NOMO-1 (cell line): ENCODE measurements at regions not wholly inside any gene's neighbourhood (a gene's known extent, or its start where the extent isn't known, plus 50 kb on each side); places are given as distances from the start of the nearest gene placed in this dataset.

Experiments used
- DNase-seq, 2 experiments: peaks; one replicate each; lab custom pipeline; 2025; ENCODE audit not compliant: unreplicated experiment in 2 of 2; lab: John Stamatoyannopoulos, UW

GRCh38 chr1:114315631-114316030 is 162.0 kb upstream of the SYT6 start:
- no peak for DNase-seq

- DNase-seq = no peak
These were observed 160.9 kb upstream of the SYT6 start for GRCh38 chr1:114314576-114314975.

GRCh38 chr1:114314098-114314497 is 160.4 kb upstream of the SYT6 start:
- DNase-seq = no peak

GRCh38 chr1:114310695-114311271 is 157.1 kb upstream of the SYT6 start:
- DNase-seq = no peak

GRCh38 chr1:114302821-114303220 is 149.2 kb upstream of the SYT6 start:
- DNase-seq = no peak

GRCh38 chr1:114299331-114299975 is 145.8 kb upstream of the SYT6 start:
- DNase-seq = no peak

- DNase-seq = no peak
These were observed 144.3 kb upstream of the SYT6 start for GRCh38 chr1:114298008-114298407.

GRCh38 chr1:114296413-114296812 is 142.7 kb upstream of the SYT6 start:
- DNase-seq = no peak

GRCh38 chr1:114295321-114295720 is 141.7 kb upstream of the SYT6 start:
- DNase-seq = no peak

GRCh38 chr1:114292835-114293234 is 139.2 kb upstream of the SYT6 start:
- no peak for DNase-seq

- DNase-seq = no peak
These were observed 138.5 kb upstream of the SYT6 start for GRCh38 chr1:114292194-114292593.

GRCh38 chr1:114290776-114291175 is 137.1 kb upstream of the SYT6 start:
- no peak for DNase-seq

GRCh38 chr1:114290341-114290740 is 136.7 kb upstream of the SYT6 start:
- DNase-seq = no peak

- DNase-seq = no peak
These were observed 136.2 kb upstream of the SYT6 start for GRCh38 chr1:114289824-114290223.

GRCh38 chr1:114289306-114289705 is 135.6 kb upstream of the SYT6 start:
- no peak for DNase-seq

- DNase-seq = no peak
These were observed 133.3 kb upstream of the SYT6 start for GRCh38 chr1:114286960-114287359.

- no peak for DNase-seq
These were observed 132.5 kb upstream of the SYT6 start for GRCh38 chr1:114286179-114286578.

GRCh38 chr1:114282751-114283403 is 129.2 kb upstream of the SYT6 start:
- DNase-seq = peak; percentile 63 to 79

- no peak for DNase-seq
These were observed 125.2 kb upstream of the SYT6 start for GRCh38 chr1:114278911-114279310.

GRCh38 chr1:114278430-114278829 is 124.8 kb upstream of the SYT6 start:
- no peak for DNase-seq

- peak; percentile 23 to 53 for DNase-seq
These were observed 121.1 kb upstream of the SYT6 start for GRCh38 chr1:114274621-114275317.

GRCh38 chr1:114272593-114272992 is 118.9 kb upstream of the SYT6 start:
- DNase-seq = no peak
